ENCODE measurements at regions not wholly inside any gene's neighbourhood (a gene's known extent, or its start where the extent isn't known, plus 50 kb on each side); places are given as distances from the start of the nearest gene placed in this dataset.

DNA sequence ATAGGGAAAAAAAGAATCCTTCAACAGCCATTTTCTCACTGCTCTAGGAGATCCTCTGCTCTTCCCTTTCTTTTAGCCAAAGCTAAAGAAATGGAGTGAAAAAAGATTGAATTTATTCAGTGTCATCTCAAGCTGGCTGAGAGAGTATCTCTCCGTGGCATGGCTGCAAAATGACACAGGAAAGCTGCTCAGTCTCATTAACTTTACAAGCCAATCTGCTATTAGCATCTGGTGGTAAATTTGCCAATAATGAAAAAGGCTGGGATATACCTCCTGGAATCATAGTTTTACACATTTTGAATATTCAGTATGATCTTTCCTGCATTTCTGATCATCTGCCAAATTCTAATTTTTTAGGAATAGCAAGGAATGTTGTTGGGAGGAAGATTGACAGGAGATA is 176.8 kb upstream of the CHRM3 start:
- no peaks in the 10 kb centered on the region for H3K27me3 ChIP-seq (replicated peaks; ENCODE audit: insufficient read depth, low read length)
- no peaks in the 10 kb centered on the region for H3K79me2 ChIP-seq (ENCODE audit: low read length)
- TF ChIP-seq, protein P1, sequence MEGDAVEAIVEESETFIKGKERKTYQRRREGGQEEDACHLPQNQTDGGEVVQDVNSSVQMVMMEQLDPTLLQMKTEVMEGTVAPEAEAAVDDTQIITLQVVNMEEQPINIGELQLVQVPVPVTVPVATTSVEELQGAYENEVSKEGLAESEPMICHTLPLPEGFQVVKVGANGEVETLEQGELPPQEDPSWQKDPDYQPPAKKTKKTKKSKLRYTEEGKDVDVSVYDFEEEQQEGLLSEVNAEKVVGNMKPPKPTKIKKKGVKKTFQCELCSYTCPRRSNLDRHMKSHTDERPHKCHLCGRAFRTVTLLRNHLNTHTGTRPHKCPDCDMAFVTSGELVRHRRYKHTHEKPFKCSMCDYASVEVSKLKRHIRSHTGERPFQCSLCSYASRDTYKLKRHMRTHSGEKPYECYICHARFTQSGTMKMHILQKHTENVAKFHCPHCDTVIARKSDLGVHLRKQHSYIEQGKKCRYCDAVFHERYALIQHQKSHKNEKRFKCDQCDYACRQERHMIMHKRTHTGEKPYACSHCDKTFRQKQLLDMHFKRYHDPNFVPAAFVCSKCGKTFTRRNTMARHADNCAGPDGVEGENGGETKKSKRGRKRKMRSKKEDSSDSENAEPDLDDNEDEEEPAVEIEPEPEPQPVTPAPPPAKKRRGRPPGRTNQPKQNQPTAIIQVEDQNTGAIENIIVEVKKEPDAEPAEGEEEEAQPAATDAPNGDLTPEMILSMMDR (IDR thresholded peaks at IDR 0.05; ENCODE audit: low read length): no peak
- TF ChIP-seq EZH2phosphoT487 (IDR thresholded peaks at IDR 0.05; ENCODE audit: low read length): no peak
- TF ChIP-seq EZH2 (optimal IDR thresholded peaks at IDR 0.05; ENCODE audit: low read depth, low read length): no peak
- H3K4me2 ChIP-seq (ENCODE audit: low read depth, low read length): no peak overlapping the region
- no peaks in the 10 kb centered on the region for H3F3A ChIP-seq (ENCODE audit: insufficient read depth, low read length)
- no peak overlapping the region for H2AFZ ChIP-seq (ENCODE audit: low read length)
- no peak overlapping the region for H3K9ac ChIP-seq (ENCODE audit: low read length)
- H3K36me3 ChIP-seq (replicated peaks; ENCODE audit: insufficient read depth, low read length): no peaks in the 10 kb centered on the region
- no peaks in the 10 kb centered on the region for H3K4me1 ChIP-seq (ENCODE audit: low read length)
- H3K9me3 ChIP-seq (replicated peaks; ENCODE audit: insufficient read depth, low read length): no peaks in the 10 kb centered on the region
- no peaks in the 10 kb centered on the region for H4K20me1 ChIP-seq (ENCODE audit: insufficient read depth, low read length)
- H3K4me3 ChIP-seq (ENCODE audit: low read length): no peak overlapping the region
- H3K9me2 ChIP-seq (replicated peaks; ENCODE audit: insufficient read depth, low read length): no peaks in the 10 kb centered on the region
- no peak overlapping the region for H3K27ac ChIP-seq (ENCODE audit: low read length)
- DNase-seq: no peak

DNA sequence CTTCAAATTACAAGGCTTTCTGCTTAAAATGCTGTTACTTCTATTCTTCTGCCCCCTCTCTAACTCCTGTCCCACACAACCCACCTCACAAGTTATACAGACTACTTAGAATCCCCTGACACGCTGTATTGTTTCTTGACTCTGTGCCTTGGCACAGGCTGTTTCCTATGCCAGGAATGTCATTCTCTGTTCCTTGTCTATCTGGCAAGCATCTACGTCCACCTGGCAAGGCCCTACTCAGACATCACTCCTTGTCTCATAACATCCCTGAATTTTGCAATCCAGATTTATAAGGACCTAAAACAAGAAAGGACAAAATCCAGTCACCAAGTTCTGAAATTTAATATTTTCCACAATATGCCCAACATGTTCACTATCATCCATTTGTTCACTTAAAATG is 182.0 kb upstream of the CHRM3 start:
- H3K27me3 ChIP-seq (replicated peaks; ENCODE audit: insufficient read depth, low read length): no peaks in the 10 kb centered on the region
- H3K4me1 ChIP-seq (ENCODE audit: low read length): no peaks in the 10 kb centered on the region
- H3K9me2 ChIP-seq (replicated peaks; ENCODE audit: insufficient read depth, low read length): no peaks in the 10 kb centered on the region
- no peak for DNase-seq
- no peak overlapping the region for H3K27ac ChIP-seq (ENCODE audit: low read length)
- H3K9me3 ChIP-seq (replicated peaks; ENCODE audit: insufficient read depth, low read length): no peaks in the 10 kb centered on the region
- H2AFZ ChIP-seq (ENCODE audit: low read length): no peak overlapping the region
- H3K4me3 ChIP-seq (ENCODE audit: low read length): no peak overlapping the region
- no peak for TF ChIP-seq EZH2 (optimal IDR thresholded peaks at IDR 0.05; ENCODE audit: low read depth, low read length)
- TF ChIP-seq EZH2phosphoT487 (IDR thresholded peaks at IDR 0.05; ENCODE audit: low read length): no peak
- TF ChIP-seq, protein P1 (IDR thresholded peaks at IDR 0.05; ENCODE audit: low read length): no peak
- H3K9ac ChIP-seq (ENCODE audit: low read length): no peak overlapping the region
- no peaks in the 10 kb centered on the region for H4K20me1 ChIP-seq (ENCODE audit: insufficient read depth, low read length)
- no peaks in the 10 kb centered on the region for H3F3A ChIP-seq (ENCODE audit: insufficient read depth, low read length)
- no peaks in the 10 kb centered on the region for H3K36me3 ChIP-seq (replicated peaks; ENCODE audit: insufficient read depth, low read length)
- H3K4me2 ChIP-seq (ENCODE audit: low read depth, low read length): no peak overlapping the region
- no peaks in the 10 kb centered on the region for H3K79me2 ChIP-seq (ENCODE audit: low read length)

DNA sequence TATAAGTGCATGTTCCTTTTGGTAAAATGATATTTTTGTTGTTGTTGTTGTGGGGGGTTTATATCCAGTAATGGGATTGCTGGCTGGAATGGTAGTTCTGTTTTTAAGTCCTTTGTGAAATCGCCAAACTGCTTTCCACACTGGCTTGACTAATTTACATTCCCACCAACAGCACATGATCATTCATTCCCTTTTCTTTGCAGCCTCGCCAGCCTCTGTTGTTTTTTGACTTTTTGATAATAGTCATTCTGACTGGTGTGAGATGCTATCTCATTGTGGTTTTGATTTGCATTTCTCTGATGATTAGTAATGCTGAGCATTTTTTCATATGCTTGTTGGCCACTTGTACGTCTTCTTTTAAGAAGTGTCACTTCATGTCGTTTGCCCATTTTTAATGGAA is 188.5 kb upstream of the CHRM3 start:
- H3K4me1 ChIP-seq (ENCODE audit: low read length): no peaks in the 10 kb centered on the region
- no peak overlapping the region for H3K4me3 ChIP-seq (ENCODE audit: low read length)
- H3K79me2 ChIP-seq (ENCODE audit: low read length): no peaks in the 10 kb centered on the region
- no peak overlapping the region for H3K4me2 ChIP-seq (ENCODE audit: low read depth, low read length)
- H3K27ac ChIP-seq (ENCODE audit: low read length): no peak overlapping the region
- no peak for TF ChIP-seq EZH2 (optimal IDR thresholded peaks at IDR 0.05; ENCODE audit: low read depth, low read length)
- TF ChIP-seq, protein P1 (IDR thresholded peaks at IDR 0.05; ENCODE audit: low read length): no peak
- no peak for TF ChIP-seq EZH2phosphoT487 (IDR thresholded peaks at IDR 0.05; ENCODE audit: low read length)
- no peak for DNase-seq
- H2AFZ ChIP-seq (ENCODE audit: low read length): no peak overlapping the region
- no peaks in the 10 kb centered on the region for H4K20me1 ChIP-seq (ENCODE audit: insufficient read depth, low read length)
- H3K9me2 ChIP-seq (replicated peaks; ENCODE audit: insufficient read depth, low read length): no peaks in the 10 kb centered on the region
- no peaks in the 10 kb centered on the region for H3K36me3 ChIP-seq (replicated peaks; ENCODE audit: insufficient read depth, low read length)
- no peak overlapping the region for H3K9ac ChIP-seq (ENCODE audit: low read length)
- H3F3A ChIP-seq (ENCODE audit: insufficient read depth, low read length): no peaks in the 10 kb centered on the region
- no peaks in the 10 kb centered on the region for H3K27me3 ChIP-seq (replicated peaks; ENCODE audit: insufficient read depth, low read length)
- H3K9me3 ChIP-seq (replicated peaks; ENCODE audit: insufficient read depth, low read length): no peaks in the 10 kb centered on the region; the same call in 1 of the 2 replicates

All from MM.1S (cell line).